Inflammatory macrophage treated with lipopolysaccharide for 4 hours (primary cell): ENCODE measurements at regions not wholly inside any gene's neighbourhood (a gene's known extent, or its start where the extent isn't known, plus 50 kb on each side); places are given as distances from the start of the nearest gene placed in this dataset.

Experiments
- DNase-seq: peaks from one replicate; pipeline ENCODE4 v3.0.0-alpha.2; 2020

- no peak for DNase-seq
These were observed 92.1 kb upstream of the CXCL12 start for GRCh38 chr10:44477046-44477425.

- DNase-seq = no peak
These were observed 93.1 kb upstream of the CXCL12 start for GRCh38 chr10:44478040-44478439.

DNA sequence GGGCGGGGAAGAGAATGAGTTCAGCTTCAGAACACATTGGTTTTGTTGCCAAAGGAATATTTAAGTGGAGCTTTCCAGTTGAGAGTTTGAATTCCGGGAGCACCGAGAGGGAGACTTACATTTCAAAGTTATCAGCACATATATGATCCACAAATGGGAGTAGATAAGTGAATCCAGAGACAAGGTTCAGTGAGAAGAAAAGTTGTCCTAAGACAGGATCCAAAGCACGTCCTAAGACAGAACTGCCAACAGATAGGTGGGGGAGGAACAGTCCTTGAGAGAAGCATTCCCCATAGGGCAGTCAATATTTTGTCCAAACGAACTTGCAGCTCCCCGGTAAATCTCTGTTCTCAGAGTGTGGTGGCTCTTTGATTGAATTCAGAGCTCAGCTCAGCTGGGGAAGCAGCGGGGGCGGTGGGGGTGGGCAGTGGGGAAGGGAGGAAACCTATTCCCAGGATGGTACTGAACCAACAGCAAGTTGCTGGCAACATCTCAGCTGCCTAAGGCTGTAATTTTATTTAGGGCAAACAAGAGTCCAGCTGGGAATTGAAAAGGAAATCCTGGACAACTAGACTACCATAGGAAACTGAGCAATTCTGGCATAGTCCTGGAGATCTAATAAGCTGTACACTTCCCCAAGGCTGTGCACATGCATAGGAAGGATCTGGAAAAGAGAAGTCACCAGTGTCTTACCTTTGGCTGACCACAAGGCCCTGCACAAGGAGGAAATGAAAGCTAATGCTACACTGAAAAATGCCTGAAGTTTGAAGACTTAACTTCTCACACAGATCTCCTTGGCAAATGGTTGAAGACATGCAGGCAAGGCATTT, 94.2 kb upstream of the CXCL12 start:
- peak; percentile 49 for DNase-seq

DNA sequence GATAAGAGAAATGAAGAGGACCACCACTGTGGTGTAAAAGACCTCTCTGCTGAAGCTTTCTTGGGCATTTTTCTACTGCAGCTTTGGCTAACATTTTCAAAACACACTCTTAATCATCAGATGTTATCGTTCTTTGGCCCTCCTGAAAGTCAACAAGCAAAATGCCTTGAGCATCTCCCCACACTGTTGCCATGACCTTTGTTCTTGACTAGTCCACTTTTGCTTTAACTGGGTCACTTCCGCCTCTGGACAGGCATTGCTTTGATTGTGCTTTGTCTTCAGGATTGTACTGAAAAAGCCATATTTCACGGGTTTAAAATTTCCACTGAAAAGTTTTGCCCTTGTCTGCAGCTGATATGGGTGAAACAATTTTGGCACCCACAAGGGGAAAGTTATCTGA, 107.8 kb upstream of the CXCL12 start:
- no peak for DNase-seq

GRCh38 chr10:44498222-44498621, 113.3 kb upstream of the CXCL12 start:
- DNase-seq = no peak

GRCh38 chr10:44500451-44500850, 115.6 kb upstream of the CXCL12 start:
- no peak for DNase-seq

- DNase-seq = no peak
These were observed 121.5 kb upstream of the CXCL12 start for GRCh38 chr10:44506386-44506785.

DNA sequence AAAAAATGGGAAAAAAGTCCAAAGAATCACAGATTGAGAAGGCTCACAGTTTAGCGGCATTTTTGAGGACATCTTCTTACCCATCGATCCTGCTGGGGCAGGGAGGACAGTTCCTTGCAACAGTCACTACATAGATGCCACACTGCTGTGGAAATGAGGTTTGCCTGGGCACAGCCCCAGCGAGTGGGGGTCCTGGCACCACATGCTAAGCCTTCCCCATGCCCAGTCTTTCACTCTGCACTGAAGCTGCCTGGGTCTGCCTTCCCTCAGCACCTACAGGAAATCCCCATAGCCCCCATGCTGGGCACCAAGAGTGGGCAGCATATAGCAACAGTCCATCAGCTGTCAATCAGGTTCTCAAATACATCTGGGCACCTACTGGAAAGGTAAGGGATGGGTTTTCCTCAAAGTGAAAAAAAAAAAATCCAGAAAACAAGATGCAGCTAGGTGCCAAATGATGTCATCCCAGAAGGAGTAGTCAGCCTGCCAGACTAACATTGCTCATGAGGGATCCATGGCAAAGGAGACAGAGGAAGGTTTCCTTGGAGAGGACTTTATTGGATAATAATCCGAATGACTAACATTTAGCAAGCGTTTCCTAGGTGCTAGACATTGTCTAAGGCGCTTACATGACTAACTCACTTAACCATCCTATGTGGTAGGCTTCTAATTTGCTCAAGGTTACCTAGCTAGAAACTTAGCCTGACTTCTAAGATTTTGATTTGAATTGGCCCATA, 125.7 kb upstream of the CXCL12 start:
- no peak for DNase-seq

GRCh38 chr10:44511166-44511565, 126.3 kb upstream of the CXCL12 start:
- peak; percentile 11 for DNase-seq

GRCh38 chr10:44511601-44512000, 126.7 kb upstream of the CXCL12 start:
- peak; percentile 21 for DNase-seq

DNA sequence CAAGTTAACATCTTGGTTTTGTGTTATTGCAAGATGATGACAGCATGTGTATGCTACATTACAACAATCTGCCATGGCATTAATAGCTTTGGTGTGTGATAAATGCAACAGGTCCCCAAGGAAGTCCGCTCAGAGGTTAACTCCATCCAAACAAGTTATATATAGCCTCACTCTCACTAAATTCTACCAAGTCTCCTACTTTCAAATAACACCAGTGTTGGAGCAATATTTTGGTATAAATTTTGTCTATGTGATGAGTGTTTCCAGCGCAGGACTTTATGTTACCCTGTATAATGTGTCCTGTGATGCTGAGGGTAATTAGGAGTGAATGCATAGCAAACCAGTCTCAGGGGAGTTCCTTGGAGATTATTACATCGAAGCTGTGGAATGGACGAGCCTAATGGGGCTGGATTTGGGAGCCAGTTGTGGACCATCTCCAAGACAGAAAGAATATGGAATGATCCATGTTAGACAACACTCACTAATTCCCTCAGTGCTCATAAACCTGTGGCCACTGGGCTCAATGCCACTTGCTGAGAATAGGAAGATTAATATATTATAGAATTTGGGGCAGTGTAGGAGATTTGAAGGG, 127.6 kb upstream of the CXCL12 start:
- DNase-seq = no peak

DNA sequence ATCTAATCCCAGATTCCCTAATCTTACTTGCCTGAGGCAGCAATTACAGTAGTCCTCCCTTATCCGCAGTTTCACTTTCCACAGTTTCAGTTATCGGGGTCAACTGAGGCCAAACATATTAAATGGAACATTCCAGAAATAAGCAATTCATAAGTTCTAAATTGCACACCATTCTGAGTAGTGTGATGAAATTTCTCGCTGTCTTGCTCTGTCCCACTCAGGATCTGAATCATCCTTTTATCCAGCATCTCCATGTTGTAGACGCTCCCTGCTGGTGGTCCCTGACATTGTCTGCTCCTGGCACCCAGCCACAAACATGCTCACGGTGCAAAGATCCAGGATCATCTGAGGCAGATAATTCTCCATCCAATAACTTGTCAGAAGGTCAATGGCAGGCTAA, 128.7 kb upstream of the CXCL12 start:
- no peak for DNase-seq

- no peak for DNase-seq
These were observed 132.0 kb upstream of the CXCL12 start for GRCh38 chr10:44516891-44517290.

DNA sequence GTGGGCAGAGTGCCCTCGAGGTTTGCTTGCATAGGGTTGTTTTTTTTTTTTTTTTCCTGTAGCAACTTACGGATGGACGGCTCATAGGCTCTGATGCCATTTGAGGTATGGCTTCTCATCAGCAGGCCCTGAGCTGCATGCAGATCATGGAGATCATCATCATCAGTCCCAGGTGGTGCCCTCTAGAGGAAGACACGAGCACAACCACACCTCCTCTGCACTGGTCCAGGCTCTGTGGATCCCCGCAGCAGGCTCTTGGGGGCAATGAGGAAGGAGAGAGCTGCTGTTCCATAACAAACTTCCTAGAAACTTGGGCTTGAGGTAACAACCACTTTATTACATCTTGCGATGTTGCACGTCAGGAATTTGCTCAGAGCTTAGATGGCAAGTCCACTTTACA, 132.7 kb upstream of the CXCL12 start:
- DNase-seq = no peak

DNA sequence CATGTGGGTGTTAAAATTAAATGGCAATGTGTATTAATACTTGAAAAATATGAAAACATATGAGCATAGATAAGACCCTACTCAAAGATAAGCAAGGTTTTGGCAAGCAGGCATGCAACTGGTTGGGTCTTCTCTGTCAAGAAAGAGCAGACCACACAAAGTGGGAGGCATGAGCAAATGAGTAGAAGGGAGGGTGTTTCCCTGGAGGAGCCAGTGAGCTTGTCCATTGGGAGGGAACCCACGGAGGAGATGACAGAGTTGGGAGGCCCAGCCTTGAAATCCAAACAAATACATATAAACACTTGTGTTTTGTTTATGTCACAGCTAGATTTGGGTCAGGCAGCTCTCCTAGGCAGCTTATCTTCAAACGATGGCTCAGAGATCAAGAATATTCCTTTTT, 134.5 kb upstream of the CXCL12 start:
- no peak for DNase-seq

GRCh38 chr10:44520651-44521050, 135.8 kb upstream of the CXCL12 start:
- DNase-seq = no peak

GRCh38 chr10:44539178-44539577, 154.3 kb upstream of the CXCL12 start:
- DNase-seq = no peak

- DNase-seq = no peak
These were observed 167.8 kb upstream of the CXCL12 start for GRCh38 chr10:44552726-44553125.

GRCh38 chr10:44557596-44558191, 172.8 kb upstream of the CXCL12 start:
- no peak for DNase-seq

DNA sequence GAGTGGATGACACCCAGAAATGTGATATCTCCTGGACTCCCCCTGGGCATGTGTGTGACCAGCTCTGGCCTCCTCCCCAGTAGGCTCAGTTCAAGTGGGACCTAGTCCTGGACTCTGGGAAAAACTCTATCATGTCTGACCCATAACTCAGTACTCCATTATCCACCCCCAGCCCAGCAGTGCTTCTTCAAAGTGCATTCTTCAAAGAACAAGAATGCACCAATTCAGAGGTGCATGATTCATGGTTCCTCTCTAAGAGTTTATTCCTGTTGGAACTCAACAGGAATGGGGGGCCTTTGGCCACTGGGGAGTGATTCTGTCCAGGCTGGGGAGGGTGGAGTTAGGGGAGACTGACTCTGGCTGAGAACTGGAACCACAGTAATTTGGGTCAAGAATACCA, 173.6 kb upstream of the CXCL12 start:
- no peak for DNase-seq

- no peak for DNase-seq
These were observed 179.5 kb upstream of the CXCL12 start for GRCh38 chr10:44564361-44564760.

DNA sequence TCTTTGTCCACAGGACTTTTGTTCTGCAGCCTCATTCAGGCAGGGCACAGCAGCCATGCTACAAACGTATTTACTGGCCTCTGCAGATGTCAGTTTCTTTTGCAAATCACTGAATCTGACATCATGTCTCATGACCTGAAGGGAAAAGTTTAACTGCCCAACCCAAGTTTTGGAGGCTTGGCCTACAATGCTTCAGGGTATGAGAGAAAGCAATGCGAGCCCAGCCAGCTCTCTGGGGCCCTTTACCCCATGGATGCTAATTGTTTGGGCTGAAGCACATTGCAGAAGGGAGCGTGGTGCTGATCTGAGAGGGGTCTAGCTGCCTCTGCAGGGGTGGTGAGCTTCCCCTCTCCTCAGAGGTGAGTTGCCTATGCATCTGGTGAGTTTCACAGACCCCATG, 179.9 kb upstream of the CXCL12 start:
- no peak for DNase-seq

DNA sequence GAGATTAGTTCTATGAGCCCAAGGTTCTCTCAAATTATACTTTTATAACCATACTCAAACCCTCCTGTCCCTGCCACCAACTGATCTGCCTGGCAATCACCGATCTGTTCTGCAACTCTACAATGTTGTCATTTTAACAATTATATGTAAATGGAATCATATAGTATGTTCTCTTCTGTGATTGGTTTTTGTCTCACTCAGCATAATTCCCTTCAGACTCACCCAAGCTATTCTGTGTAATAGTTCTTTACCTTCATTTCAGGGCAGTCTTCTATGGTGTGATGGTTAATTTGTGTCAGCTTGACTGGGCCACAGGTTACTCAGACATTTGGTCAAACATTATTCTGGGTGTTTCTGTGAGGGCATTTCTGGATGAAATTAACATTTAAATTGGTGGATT, 181.9 kb upstream of the CXCL12 start:
- no peak for DNase-seq

DNA sequence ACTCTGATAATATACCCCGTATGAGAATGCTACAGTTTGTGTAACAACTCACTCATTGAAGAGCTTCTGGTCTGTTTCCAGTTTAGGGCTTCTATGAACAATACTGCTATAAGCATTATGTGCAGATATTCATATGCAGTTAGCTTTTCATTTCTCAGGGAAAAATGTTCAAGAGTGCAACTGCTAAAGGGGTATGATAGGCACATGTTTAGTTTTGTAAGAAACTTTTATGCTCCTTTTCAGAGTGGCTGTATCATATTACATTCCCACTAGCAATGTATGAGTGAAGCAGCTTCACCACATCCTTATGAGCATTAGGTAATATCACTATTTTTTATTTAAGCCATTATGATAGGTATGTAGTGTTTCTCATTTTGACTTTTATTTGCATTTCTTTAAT, 182.6 kb upstream of the CXCL12 start:
- no peak for DNase-seq
